ENCODE measurements at regions not wholly inside any gene's neighbourhood (a gene's known extent, or its start where the extent isn't known, plus 50 kb on each side); places are given as distances from the start of the nearest gene placed in this dataset.

GRCh38 chr3:8286749-8287148 is 214.9 kb upstream of the LMCD1 start:
- DNase-seq (ENCODE audit: low read depth) = no peak
- Histone ChIP-seq H3K27me3 (ENCODE audit: control insufficient read depth, insufficient read depth, low read length) (no peaks in the 10 kb centered on the region), H3K4me3 (ENCODE audit: low read depth, low read length) (no peak overlapping the region), H3K36me3 (ENCODE audit: control insufficient read depth, insufficient read depth, low read length) (no peaks in the 10 kb centered on the region)
- no peak for TF ChIP-seq CTCF (IDR thresholded peaks at IDR 0.05; ENCODE audit: insufficient read depth, low read length, severe bottlenecking)
- no peak for FAIRE-seq

GRCh38 chr3:8290611-8291010 is 211.0 kb upstream of the LMCD1 start:
- no peak overlapping the region for H3K4me3 ChIP-seq (ENCODE audit: low read depth, low read length)
- TF ChIP-seq CTCF (IDR thresholded peaks at IDR 0.05; ENCODE audit: insufficient read depth, low read length, severe bottlenecking) = no peak
- FAIRE-seq (peak; percentile 7), DNase-seq (ENCODE audit: low read depth) (no peak)
- no peaks in the 10 kb centered on the region for H3K36me3 ChIP-seq (ENCODE audit: control insufficient read depth, insufficient read depth, low read length)
- no peaks in the 10 kb centered on the region for H3K27me3 ChIP-seq (ENCODE audit: control insufficient read depth, insufficient read depth, low read length)

- no peak for DNase-seq (ENCODE audit: low read depth)
- FAIRE-seq = no peak
- no peak for TF ChIP-seq CTCF (IDR thresholded peaks at IDR 0.05; ENCODE audit: insufficient read depth, low read length, severe bottlenecking)
Measured at GRCh38 chr3:8296461-8296860, 205.2 kb upstream of the LMCD1 start.

GRCh38 chr3:8298021-8298954 is 203.3 kb upstream of the LMCD1 start:
- no peak for TF ChIP-seq CTCF (IDR thresholded peaks at IDR 0.05; ENCODE audit: insufficient read depth, low read length, severe bottlenecking)
- FAIRE-seq (no peak), DNase-seq (ENCODE audit: low read depth) (no peak)
- Histone ChIP-seq H3K27me3 (ENCODE audit: control insufficient read depth, insufficient read depth, low read length) (no peaks in the 10 kb centered on the region), H3K36me3 (ENCODE audit: control insufficient read depth, insufficient read depth, low read length) (no peaks in the 10 kb centered on the region), H3K4me3 (ENCODE audit: low read depth, low read length) (no peak overlapping the region)

More at GRCh38 chr3:8296461-8296860, 205.2 kb upstream of the LMCD1 start:
- no peaks in the 10 kb centered on the region for H3K27me3 ChIP-seq (ENCODE audit: control insufficient read depth, insufficient read depth, low read length)
- no peaks in the 10 kb centered on the region for H3K36me3 ChIP-seq (ENCODE audit: control insufficient read depth, insufficient read depth, low read length)
- no peak overlapping the region for H3K4me3 ChIP-seq (ENCODE audit: low read depth, low read length)

- Histone ChIP-seq H3K27me3 (ENCODE audit: control insufficient read depth, insufficient read depth, low read length) (no peaks in the 10 kb centered on the region), H3K4me3 (ENCODE audit: low read depth, low read length) (no peak overlapping the region), H3K36me3 (ENCODE audit: control insufficient read depth, insufficient read depth, low read length) (no peaks in the 10 kb centered on the region)
- TF ChIP-seq CTCF (IDR thresholded peaks at IDR 0.05; ENCODE audit: insufficient read depth, low read length, severe bottlenecking) = peak; percentile 69
- DNase-seq (ENCODE audit: low read depth) = peak; percentile 56
- FAIRE-seq = no peak
Measured at GRCh38 chr3:8301977-8302735, 199.5 kb upstream of the LMCD1 start.

Measured in bronchial epithelial cell (primary cell).